ENCODE measurements at regions not wholly inside any gene's neighbourhood (a gene's known extent, or its start where the extent isn't known, plus 50 kb on each side); places are given as distances from the start of the nearest gene placed in this dataset.

- no peak for FAIRE-seq
- DNase-seq (ENCODE audit: insufficient read length), result no peak
- TF ChIP-seq POLR2A (IDR thresholded peaks at IDR 0.05; ENCODE audit: low read depth, low read length), result no peak
- no peak for TF ChIP-seq TAF1 (IDR thresholded peaks at IDR 0.05; ENCODE audit: borderline replicate concordance, low read depth, low read length)
- TF ChIP-seq POLR2AphosphoS5 (IDR thresholded peaks at IDR 0.05; ENCODE audit: low read depth, low read length), result no peak
Observed at GRCh38 chr5:75940418-75940817, 142.8 kb upstream of the SV2C start.

DNA sequence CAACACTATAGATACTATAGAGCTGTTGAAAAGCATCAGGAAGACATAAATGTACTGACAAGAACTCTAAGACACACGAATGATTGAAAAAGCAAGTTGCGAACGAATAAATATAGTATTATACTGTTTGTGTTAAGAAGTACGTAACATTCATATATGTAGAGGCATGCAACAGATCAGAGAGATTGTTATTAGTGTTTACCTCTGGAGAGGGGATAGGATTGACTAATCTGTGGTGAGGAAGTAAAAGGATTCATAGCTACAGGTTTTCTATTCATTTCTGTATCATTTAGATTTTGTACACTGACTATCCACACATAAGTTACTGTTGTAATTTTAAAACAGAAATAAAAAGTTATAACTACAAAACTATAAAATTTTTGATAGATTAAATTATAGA, 147.6 kb upstream of the SV2C start:
- TF ChIP-seq TAF1 (IDR thresholded peaks at IDR 0.05; ENCODE audit: borderline replicate concordance, low read depth, low read length) (no peak), POLR2A (IDR thresholded peaks at IDR 0.05; ENCODE audit: low read depth, low read length) (no peak), POLR2AphosphoS5 (IDR thresholded peaks at IDR 0.05; ENCODE audit: low read depth, low read length) (no peak)
- no peak for DNase-seq (ENCODE audit: insufficient read length)
- no peak for FAIRE-seq

DNA sequence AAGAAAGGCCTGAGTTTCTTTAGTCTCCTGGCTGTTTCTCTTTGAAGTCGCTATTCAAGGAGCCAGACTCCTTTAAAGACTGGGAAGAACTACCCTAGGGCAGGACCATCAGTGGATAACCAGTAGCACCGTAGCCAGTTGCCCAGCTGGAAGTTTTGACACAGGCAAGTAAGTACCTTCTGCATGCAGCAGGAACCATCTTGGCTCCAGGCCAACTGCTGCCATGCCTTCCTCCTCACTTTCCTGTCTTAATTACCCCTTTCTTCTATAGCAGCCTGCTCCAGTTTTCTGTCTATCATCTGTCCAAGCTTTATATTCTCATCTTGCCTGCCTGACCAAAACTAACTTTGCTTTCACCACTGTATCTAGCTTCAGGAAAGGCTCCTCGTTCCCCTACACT, 149.7 kb upstream of the SV2C start:
- FAIRE-seq, result no peak
- TF ChIP-seq POLR2A (IDR thresholded peaks at IDR 0.05; ENCODE audit: low read depth, low read length) (no peak), TAF1 (IDR thresholded peaks at IDR 0.05; ENCODE audit: borderline replicate concordance, low read depth, low read length) (no peak), POLR2AphosphoS5 (IDR thresholded peaks at IDR 0.05; ENCODE audit: low read depth, low read length) (no peak)
- no peak for DNase-seq (ENCODE audit: insufficient read length)

DNA sequence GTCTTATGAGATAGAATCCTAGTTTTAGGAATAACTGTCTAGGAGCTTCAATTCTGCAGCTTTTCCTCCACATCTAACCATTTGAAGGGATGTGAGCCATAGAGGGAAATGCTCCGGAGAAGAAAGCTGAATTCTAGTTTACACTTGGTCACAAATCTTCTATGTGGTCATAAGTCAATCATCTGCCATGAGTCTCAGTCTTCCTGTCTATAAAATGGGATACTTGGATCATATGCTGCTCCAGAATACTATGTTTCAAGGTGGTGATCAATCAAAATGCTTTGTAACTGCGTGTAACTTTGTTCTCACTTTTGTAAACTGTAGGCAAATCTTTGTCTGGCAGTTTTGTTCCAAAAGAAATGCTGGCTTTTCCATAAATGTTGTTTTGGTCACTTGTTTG, 152.0 kb upstream of the SV2C start:
- DNase-seq (ENCODE audit: insufficient read length) (no peak), FAIRE-seq (no peak)
- TF ChIP-seq POLR2AphosphoS5 (IDR thresholded peaks at IDR 0.05; ENCODE audit: low read depth, low read length) (no peak), TAF1 (IDR thresholded peaks at IDR 0.05; ENCODE audit: borderline replicate concordance, low read depth, low read length) (no peak), POLR2A (IDR thresholded peaks at IDR 0.05; ENCODE audit: low read depth, low read length) (no peak)

- FAIRE-seq (no peak), DNase-seq (ENCODE audit: insufficient read length) (no peak)
- TF ChIP-seq TAF1 (IDR thresholded peaks at IDR 0.05; ENCODE audit: borderline replicate concordance, low read depth, low read length), result no peak
- no peak for TF ChIP-seq POLR2AphosphoS5 (IDR thresholded peaks at IDR 0.05; ENCODE audit: low read depth, low read length)
- no peak for TF ChIP-seq POLR2A (IDR thresholded peaks at IDR 0.05; ENCODE audit: low read depth, low read length)
Observed at GRCh38 chr5:75928992-75929391, 154.2 kb upstream of the SV2C start.

DNA sequence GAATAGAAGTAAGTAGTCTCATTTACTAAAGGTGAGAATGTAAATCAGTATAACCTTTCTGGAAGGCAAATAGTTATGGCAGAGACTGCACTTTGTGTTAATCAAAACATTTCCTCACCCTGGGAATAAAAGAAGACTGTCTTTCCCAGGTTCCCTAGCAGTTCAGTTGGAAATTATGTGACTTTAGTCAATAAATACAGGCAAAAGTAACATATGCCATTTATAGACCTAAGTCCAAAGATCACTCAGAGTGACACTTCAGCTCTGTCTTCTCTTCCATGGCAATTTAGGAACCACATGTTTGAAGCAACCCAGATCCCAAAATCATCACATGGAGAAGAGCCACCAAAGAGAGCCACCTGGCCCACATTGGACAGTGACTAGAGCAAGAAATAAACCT, 160.7 kb upstream of the SV2C start:
- TF ChIP-seq POLR2A (IDR thresholded peaks at IDR 0.05; ENCODE audit: low read depth, low read length) (no peak), POLR2AphosphoS5 (IDR thresholded peaks at IDR 0.05; ENCODE audit: low read depth, low read length) (no peak), TAF1 (IDR thresholded peaks at IDR 0.05; ENCODE audit: borderline replicate concordance, low read depth, low read length) (no peak)
- FAIRE-seq, result no peak
- no peak for DNase-seq (ENCODE audit: insufficient read length)

GRCh38 chr5:75921011-75921410, 162.2 kb upstream of the SV2C start:
- TF ChIP-seq POLR2AphosphoS5 (IDR thresholded peaks at IDR 0.05; ENCODE audit: low read depth, low read length), result no peak
- no peak for TF ChIP-seq TAF1 (IDR thresholded peaks at IDR 0.05; ENCODE audit: borderline replicate concordance, low read depth, low read length)
- no peak for TF ChIP-seq POLR2A (IDR thresholded peaks at IDR 0.05; ENCODE audit: low read depth, low read length)
- DNase-seq (ENCODE audit: insufficient read length), result no peak
- no peak for FAIRE-seq

GRCh38 chr5:75916144-75916543, 167.0 kb upstream of the SV2C start:
- TF ChIP-seq POLR2AphosphoS5 (IDR thresholded peaks at IDR 0.05; ENCODE audit: low read depth, low read length) (no peak), TAF1 (IDR thresholded peaks at IDR 0.05; ENCODE audit: borderline replicate concordance, low read depth, low read length) (no peak), POLR2A (IDR thresholded peaks at IDR 0.05; ENCODE audit: low read depth, low read length) (no peak)
- FAIRE-seq, result no peak

DNA sequence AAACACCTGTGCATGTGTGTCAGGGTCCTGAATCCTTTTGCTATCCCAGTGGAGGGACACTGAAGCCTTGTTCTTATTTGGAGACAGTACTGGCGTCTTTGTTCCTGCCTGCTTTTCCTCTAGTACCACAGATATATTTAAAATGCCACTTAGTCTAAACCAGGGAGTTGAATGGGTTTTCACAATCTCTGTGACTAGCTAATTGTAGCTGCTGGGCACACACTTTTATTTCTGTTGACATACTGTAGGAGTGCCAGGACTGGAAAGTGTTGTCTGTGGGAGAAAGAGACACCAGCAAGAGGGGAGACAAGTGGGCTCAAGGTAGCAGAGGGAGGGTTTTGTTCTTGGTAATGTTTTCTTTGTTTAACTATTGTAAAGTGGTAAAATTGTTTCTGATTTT, 174.0 kb upstream of the SV2C start:
- TF ChIP-seq POLR2AphosphoS5 (IDR thresholded peaks at IDR 0.05; ENCODE audit: low read depth, low read length), result no peak
- TF ChIP-seq POLR2A (IDR thresholded peaks at IDR 0.05; ENCODE audit: low read depth, low read length), result no peak
- no peak for TF ChIP-seq TAF1 (IDR thresholded peaks at IDR 0.05; ENCODE audit: borderline replicate concordance, low read depth, low read length)
- DNase-seq (ENCODE audit: insufficient read length), result no peak
- FAIRE-seq, result no peak

More at GRCh38 chr5:75916144-75916543, 167.0 kb upstream of the SV2C start:
- no peak for DNase-seq (ENCODE audit: insufficient read length)

GRCh38 chr5:75907651-75908050, 175.5 kb upstream of the SV2C start:
- no peak for FAIRE-seq
- no peak for DNase-seq (ENCODE audit: insufficient read length)
- TF ChIP-seq TAF1 (IDR thresholded peaks at IDR 0.05; ENCODE audit: borderline replicate concordance, low read depth, low read length) (no peak), POLR2A (IDR thresholded peaks at IDR 0.05; ENCODE audit: low read depth, low read length) (no peak), POLR2AphosphoS5 (IDR thresholded peaks at IDR 0.05; ENCODE audit: low read depth, low read length) (no peak)

DNA sequence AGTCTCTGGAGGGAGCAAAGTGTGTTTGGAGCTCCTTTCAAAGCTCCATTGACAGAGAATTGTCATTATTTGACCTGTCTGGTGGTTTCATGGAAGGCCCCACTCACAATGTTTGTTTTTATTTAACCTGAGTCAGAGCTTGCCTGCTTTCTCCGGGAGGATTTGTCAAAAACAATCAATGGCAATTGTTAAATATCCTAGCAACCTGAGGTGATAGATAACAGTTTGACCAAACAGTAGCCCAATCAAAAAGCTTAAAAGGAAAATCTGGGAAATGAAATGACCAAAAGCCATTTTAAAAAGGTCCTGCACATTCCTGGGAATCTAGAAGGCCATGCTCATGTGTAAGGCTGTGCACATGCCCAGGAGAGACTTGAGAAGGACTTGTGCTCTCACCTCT, 177.2 kb upstream of the POC5 start:
- FAIRE-seq (no peak), DNase-seq (ENCODE audit: insufficient read length) (no peak)
- no peak for TF ChIP-seq POLR2AphosphoS5 (IDR thresholded peaks at IDR 0.05; ENCODE audit: low read depth, low read length)
- no peak for TF ChIP-seq TAF1 (IDR thresholded peaks at IDR 0.05; ENCODE audit: borderline replicate concordance, low read depth, low read length)
- TF ChIP-seq POLR2A (IDR thresholded peaks at IDR 0.05; ENCODE audit: low read depth, low read length), result no peak

DNA sequence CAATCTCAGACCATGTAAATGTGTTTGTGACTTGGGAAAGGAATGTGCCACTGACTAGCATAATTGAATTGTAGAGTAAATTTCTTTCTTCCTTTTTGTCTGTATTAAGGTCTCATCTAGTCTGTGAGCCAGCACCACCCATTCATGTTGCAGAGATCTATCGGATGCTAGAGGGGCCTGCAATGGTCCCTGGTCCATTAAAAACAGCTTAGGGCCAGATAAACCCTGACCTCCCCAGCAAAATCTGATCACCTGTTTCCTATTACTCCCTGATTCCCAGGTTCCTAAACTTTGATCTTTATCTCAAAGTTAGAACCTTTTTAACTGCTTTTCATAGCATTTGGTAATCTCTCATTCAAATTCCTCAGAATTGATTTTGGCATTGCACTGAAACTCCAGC, 174.5 kb upstream of the POC5 start:
- DNase-seq (ENCODE audit: insufficient read length) (no peak), FAIRE-seq (no peak)
- TF ChIP-seq POLR2A (IDR thresholded peaks at IDR 0.05; ENCODE audit: low read depth, low read length) (no peak), POLR2AphosphoS5 (IDR thresholded peaks at IDR 0.05; ENCODE audit: low read depth, low read length) (no peak)

DNA sequence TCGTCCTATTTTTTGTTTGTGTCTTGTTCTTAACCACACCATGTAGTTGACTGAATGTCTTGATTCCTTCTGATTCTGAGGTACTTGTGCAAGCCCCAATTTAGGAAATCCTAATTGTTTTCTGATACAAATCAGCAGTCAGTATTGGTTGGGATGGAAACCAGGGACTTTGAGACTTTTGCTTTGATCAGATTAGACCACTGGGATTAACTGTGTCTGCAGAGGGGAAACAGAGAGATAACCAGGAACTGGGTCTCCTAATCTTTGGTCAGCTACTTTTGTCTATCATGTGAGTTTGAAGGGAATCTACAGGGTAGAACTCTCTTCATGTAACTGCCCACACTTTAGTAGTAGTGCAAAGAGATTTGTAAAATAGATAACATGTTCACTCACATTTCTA, 173.8 kb upstream of the POC5 start:
- DNase-seq (ENCODE audit: insufficient read length), result no peak
- TF ChIP-seq POLR2A (IDR thresholded peaks at IDR 0.05; ENCODE audit: low read depth, low read length) (no peak), TAF1 (IDR thresholded peaks at IDR 0.05; ENCODE audit: borderline replicate concordance, low read depth, low read length) (no peak), POLR2AphosphoS5 (IDR thresholded peaks at IDR 0.05; ENCODE audit: low read depth, low read length) (no peak)
- no peak for FAIRE-seq

Data from GM12892 (cell line).